ENCODE measurements at regions not wholly inside any gene's neighbourhood (a gene's known extent, or its start where the extent isn't known, plus 50 kb on each side); places are given as distances from the start of the nearest gene placed in this dataset.

GRCh38 chr18:79587779-79588635 lies 91.6 kb upstream of the CTDP1 start:
- TF ChIP-seq CTCF (IDR thresholded peaks at IDR 0.05) (no peak), POLR2A (IDR thresholded peaks at IDR 0.05) (no peak)
